SK-N-SH treated with all-trans-retinoic acid at 6 μM for 48 hours (cell line): ENCODE measurements at regions not wholly inside any gene's neighbourhood (a gene's known extent, or its start where the extent isn't known, plus 50 kb on each side); places are given as distances from the start of the nearest gene placed in this dataset.

Source experiments
- ATAC-seq: fragments of 200-7000 bp; cut with Tn5 transposase; 3 replicates; pipeline ENCODE4 v1.9.1; 2020; ENCODE audit warnings: mild to moderate bottlenecking, moderate library complexity
- ARNTL ChIP-seq: fragments of 450-650 bp; formaldehyde crosslinking; IDR thresholded peaks from 2 replicates; pipeline ENCODE4 v1.5.0; 2020; ENCODE audit warnings: low read depth, mild to moderate bottlenecking, moderate library complexity, borderline replicate concordance
- BACH2 ChIP-seq: fragments of 250-450 bp; sonication (Bioruptor Pico); IDR thresholded peaks from 2 replicates; pipeline ENCODE4 v1.9.0; 2021; ENCODE audit warnings: mild to moderate bottlenecking, borderline replicate concordance
- ESRRG ChIP-seq: fragments of 250-450 bp; sonication (Bioruptor Pico); IDR thresholded peaks from 2 replicates; pipeline ENCODE4 v1.6.1; 2021; ENCODE audit warnings: mild to moderate bottlenecking
- GLIS3 ChIP-seq: fragments of 250-450 bp; sonication (Bioruptor Pico); IDR thresholded peaks from 2 replicates; pipeline ENCODE4 v1.5.0; 2020; ENCODE audit warnings: mild to moderate bottlenecking, moderate library complexity
- ISL1 ChIP-seq: fragments of 250-450 bp; sonication (Bioruptor Pico); IDR thresholded peaks from 2 replicates; pipeline ENCODE4 v2.1.2; 2022; ENCODE audit warnings: mild to moderate bottlenecking, moderate library complexity
- OSR1 ChIP-seq: fragments of 250-450 bp; sonication (Bioruptor Pico); IDR thresholded peaks from 2 replicates; pipeline ENCODE4 v1.8.0; 2022; ENCODE audit warnings: moderate library complexity, mild to moderate bottlenecking, inconsistent platforms
- PPARA ChIP-seq: fragments of 250-450 bp; sonication (Bioruptor Pico); IDR thresholded peaks from 2 replicates; pipeline ENCODE4 v1.5.0; 2020; ENCODE audit warnings: mild to moderate bottlenecking, borderline replicate concordance
- RARB ChIP-seq: fragments of 250-450 bp; sonication (Bioruptor Pico); IDR thresholded peaks from 2 replicates; pipeline ENCODE4 v1.8.0; 2021; ENCODE audit warnings: mild to moderate bottlenecking, moderate library complexity
- SNAI2 ChIP-seq: fragments of 250-450 bp; sonication (Bioruptor Pico); IDR thresholded peaks from 2 replicates; pipeline ENCODE4 v1.5.0; 2020; ENCODE audit warnings: mild to moderate bottlenecking, moderate library complexity
- TCF4 ChIP-seq: fragments of 250-450 bp; sonication (Bioruptor Pico); IDR thresholded peaks from 2 replicates; pipeline ENCODE4 v1.8.0; 2021; ENCODE audit warnings: mild to moderate bottlenecking, moderate library complexity, borderline replicate concordance
- TOX ChIP-seq: fragments of 250-450 bp; sonication (Bioruptor Pico); IDR thresholded peaks from 2 replicates; pipeline ENCODE4 v1.8.0; 2021; ENCODE audit warnings: mild to moderate bottlenecking, moderate library complexity, borderline replicate concordance
- ZC3H10 ChIP-seq: fragments of 250-450 bp; sonication (Bioruptor Pico); IDR thresholded peaks from 2 replicates; pipeline ENCODE4 v1.5.1; 2021; ENCODE audit warnings: mild to moderate bottlenecking, moderate library complexity
- ZFP3 ChIP-seq: fragments of 250-450 bp; sonication (Bioruptor Pico); IDR thresholded peaks from 2 replicates; pipeline ENCODE4 v1.5.0; 2020; ENCODE audit warnings: mild to moderate bottlenecking, moderate library complexity
- ZFP30 ChIP-seq: fragments of 450-650 bp; formaldehyde crosslinking; IDR thresholded peaks from 2 replicates; pipeline ENCODE4 v1.5.0; 2022; ENCODE audit warnings: mild to moderate bottlenecking, moderate library complexity
- ZNF70 ChIP-seq: fragments of 450-650 bp; formaldehyde crosslinking; IDR thresholded peaks from 2 replicates; pipeline ENCODE4 v1.5.0; 2020; ENCODE audit warnings: mild to moderate bottlenecking, moderate library complexity
- ZNF8 ChIP-seq: fragments of 450-650 bp; formaldehyde crosslinking; IDR thresholded peaks from 2 replicates; pipeline ENCODE4 v1.5.0; 2020; ENCODE audit warnings: mild to moderate bottlenecking, moderate library complexity
- TF ChIP-seq, protein P1 (sequence below): fragments of 250-450 bp; sonication (Bioruptor Pico); IDR thresholded peaks from 2 replicates; pipeline ENCODE4 v1.5.1; 2020; ENCODE audit warnings: low read depth, mild to moderate bottlenecking, moderate library complexity
- TF ChIP-seq, protein P2 (sequence below): fragments of 250-450 bp; sonication (Bioruptor Pico); IDR thresholded peaks from 2 replicates; pipeline ENCODE4 v1.5.1; 2021; ENCODE audit warnings: mild to moderate bottlenecking, moderate library complexity
- TF ChIP-seq, protein P3 (sequence below): fragments of 250-450 bp; sonication (Bioruptor Pico); IDR thresholded peaks from 2 replicates; pipeline ENCODE4 v1.5.0; 2020; ENCODE audit warnings: mild to moderate bottlenecking, moderate library complexity
- TF ChIP-seq, protein P4 (sequence below): fragments of 250-450 bp; sonication (Bioruptor Pico); IDR thresholded peaks from 2 replicates; pipeline ENCODE4 v1.8.0; 2021; ENCODE audit warnings: low read depth, mild to moderate bottlenecking, moderate library complexity, borderline replicate concordance

DNA sequence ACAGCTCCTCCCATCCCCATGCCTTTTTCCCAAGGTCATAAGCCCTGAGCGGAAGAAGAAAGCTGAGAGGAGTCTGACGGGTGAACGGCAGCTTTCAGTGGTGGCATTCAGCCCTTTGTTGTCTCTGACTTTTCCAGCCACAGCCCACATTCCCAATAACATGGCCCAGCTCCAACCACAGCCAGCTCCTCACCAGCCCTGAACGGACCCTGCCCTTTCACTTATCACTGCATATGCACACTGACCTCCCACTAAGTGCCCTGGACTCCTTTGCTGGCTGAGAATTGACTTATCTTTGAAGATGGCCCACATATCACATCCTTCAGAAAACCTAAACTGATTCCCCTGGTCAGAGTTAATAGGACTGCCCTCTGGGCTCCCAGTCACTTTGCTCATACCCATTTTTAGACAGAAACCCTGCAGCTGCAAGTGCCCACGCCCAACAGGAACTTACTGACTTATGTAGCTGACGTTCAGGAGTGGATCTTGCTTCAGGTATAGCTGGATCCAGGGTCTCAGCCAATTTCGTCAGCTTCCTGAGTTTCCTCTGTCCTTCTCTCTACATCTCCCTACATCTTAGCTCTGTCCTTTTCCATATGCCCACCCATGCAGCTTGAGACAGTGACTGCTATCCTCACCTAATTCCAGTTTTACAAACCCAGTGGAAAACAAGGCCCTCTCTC, 348.5 kb upstream of the PROK2 start:
- no peak for ATAC-seq

DNA sequence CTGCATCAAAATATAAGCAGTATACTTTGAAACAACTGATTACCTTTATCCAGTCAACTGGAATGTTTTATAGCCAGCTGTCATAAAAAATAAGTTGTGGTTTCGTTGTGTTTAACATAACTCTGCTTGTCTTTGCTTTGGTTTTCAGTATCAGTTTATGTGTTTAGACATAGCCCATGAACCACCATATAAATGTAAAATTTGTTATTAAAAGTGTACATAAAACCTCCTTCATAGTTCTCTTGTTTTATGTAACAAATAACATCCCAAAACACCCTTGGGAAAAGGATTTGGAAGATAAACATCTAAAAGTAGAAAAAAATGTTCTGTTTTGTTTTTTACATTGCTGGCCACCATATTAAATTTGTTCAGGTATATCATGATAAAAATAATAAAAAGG, 347.0 kb upstream of the PROK2 start:
- ATAC-seq: no peak
- TF ChIP-seq ZFP30 (CRISPR knock-in tag) (no peak), BACH2 (CRISPR knock-in tag) (no peak), TOX (no peak), PPARA (CRISPR knock-in tag) (no peak), ESRRG (CRISPR knock-in tag) (no peak), ZNF70 (CRISPR knock-in tag) (no peak), SNAI2 (CRISPR knock-in tag) (no peak), ZFP3 (CRISPR knock-in tag) (no peak)
- TF ChIP-seq, protein P1, sequence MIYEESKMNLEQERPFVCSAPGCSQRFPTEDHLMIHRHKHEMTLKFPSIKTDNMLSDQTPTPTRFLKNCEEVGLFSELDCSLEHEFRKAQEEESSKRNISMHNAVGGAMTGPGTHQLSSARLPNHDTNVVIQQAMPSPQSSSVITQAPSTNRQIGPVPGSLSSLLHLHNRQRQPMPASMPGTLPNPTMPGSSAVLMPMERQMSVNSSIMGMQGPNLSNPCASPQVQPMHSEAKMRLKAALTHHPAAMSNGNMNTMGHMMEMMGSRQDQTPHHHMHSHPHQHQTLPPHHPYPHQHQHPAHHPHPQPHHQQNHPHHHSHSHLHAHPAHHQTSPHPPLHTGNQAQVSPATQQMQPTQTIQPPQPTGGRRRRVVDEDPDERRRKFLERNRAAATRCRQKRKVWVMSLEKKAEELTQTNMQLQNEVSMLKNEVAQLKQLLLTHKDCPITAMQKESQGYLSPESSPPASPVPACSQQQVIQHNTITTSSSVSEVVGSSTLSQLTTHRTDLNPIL (CRISPR knock-in tag): no peak

More for the DNA sequence above, 348.5 kb upstream of the PROK2 start:
- TF ChIP-seq ISL1 (no peak), ZFP30 (CRISPR knock-in tag) (no peak), ARNTL (CRISPR knock-in tag) (no peak)
- TF ChIP-seq, protein P2, sequence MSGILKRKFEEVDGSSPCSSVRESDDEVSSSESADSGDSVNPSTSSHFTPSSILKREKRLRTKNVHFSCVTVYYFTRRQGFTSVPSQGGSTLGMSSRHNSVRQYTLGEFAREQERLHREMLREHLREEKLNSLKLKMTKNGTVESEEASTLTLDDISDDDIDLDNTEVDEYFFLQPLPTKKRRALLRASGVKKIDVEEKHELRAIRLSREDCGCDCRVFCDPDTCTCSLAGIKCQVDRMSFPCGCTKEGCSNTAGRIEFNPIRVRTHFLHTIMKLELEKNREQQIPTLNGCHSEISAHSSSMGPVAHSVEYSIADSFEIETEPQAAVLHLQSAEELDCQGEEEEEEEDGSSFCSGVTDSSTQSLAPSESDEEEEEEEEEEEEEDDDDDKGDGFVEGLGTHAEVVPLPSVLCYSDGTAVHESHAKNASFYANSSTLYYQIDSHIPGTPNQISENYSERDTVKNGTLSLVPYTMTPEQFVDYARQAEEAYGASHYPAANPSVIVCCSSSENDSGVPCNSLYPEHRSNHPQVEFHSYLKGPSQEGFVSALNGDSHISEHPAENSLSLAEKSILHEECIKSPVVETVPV (CRISPR knock-in tag): no peak
- TF ChIP-seq, protein P3, sequence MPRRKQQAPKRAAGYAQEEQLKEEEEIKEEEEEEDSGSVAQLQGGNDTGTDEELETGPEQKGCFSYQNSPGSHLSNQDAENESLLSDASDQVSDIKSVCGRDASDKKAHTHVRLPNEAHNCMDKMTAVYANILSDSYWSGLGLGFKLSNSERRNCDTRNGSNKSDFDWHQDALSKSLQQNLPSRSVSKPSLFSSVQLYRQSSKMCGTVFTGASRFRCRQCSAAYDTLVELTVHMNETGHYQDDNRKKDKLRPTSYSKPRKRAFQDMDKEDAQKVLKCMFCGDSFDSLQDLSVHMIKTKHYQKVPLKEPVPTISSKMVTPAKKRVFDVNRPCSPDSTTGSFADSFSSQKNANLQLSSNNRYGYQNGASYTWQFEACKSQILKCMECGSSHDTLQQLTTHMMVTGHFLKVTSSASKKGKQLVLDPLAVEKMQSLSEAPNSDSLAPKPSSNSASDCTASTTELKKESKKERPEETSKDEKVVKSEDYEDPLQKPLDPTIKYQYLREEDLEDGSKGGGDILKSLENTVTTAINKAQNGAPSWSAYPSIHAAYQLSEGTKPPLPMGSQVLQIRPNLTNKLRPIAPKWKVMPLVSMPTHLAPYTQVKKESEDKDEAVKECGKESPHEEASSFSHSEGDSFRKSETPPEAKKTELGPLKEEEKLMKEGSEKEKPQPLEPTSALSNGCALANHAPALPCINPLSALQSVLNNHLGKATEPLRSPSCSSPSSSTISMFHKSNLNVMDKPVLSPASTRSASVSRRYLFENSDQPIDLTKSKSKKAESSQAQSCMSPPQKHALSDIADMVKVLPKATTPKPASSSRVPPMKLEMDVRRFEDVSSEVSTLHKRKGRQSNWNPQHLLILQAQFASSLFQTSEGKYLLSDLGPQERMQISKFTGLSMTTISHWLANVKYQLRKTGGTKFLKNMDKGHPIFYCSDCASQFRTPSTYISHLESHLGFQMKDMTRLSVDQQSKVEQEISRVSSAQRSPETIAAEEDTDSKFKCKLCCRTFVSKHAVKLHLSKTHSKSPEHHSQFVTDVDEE (CRISPR knock-in tag): no peak

DNA sequence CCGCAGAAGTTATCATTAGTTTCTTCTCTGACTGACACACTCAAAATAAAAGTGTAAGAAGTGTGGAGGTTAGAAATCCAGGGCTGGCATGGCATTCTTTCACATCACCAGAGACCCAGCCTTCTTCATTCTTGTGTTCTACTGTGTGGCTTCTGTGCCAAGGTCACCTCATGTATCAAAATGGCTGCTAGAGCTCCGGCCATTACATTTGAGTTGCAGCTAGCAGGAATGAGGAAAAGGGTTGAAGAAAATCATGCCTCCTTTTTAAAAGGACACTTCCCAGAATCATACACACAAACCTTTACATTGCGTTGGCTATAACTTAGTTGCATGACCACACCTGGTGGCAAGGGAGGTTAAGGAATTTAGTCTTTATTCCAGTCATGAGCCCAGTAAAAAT, 345.6 kb upstream of the PROK2 start:
- ATAC-seq: no peak
- TF ChIP-seq SNAI2 (CRISPR knock-in tag): no peak
- no peak for TF ChIP-seq BACH2 (CRISPR knock-in tag)
- TF ChIP-seq, all 23 proteins: peak for 0

DNA sequence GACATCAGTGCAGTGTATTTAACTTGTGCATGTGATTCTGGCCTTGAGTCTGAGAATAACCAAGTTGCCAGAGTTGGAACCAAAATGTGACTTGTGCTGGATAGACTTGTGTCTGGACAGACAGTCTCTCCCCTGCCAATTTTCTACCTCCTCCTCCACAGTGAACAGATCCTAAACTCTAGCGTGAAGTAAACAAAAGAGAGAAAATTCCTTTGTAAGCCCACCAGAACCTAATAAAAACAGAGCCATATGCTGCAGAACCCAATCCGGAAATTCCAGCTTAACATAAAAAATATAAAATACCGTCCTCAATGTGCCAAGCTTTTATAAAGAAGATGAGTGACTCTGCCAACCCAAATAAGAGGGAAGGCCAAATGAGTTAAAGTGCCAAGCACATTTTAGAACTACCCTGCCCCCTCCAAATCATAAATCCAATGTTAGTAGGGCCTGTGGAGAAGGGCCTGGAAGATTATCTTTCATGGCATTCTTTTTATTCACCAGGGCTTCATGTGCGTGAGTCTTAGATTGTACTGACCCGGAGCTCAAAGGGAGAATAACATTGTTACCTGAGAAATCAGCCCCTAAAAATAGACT, 344.6 kb upstream of the PROK2 start:
- TF ChIP-seq, protein P4, sequence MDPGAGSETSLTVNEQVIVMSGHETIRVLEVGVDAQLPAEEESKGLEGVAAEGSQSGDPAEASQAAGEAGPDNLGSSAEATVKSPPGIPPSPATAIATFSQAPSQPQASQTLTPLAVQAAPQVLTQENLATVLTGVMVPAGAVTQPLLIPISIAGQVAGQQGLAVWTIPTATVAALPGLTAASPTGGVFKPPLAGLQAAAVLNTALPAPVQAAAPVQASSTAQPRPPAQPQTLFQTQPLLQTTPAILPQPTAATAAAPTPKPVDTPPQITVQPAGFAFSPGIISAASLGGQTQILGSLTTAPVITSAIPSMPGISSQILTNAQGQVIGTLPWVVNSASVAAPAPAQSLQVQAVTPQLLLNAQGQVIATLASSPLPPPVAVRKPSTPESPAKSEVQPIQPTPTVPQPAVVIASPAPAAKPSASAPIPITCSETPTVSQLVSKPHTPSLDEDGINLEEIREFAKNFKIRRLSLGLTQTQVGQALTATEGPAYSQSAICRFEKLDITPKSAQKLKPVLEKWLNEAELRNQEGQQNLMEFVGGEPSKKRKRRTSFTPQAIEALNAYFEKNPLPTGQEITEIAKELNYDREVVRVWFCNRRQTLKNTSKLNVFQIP: no peak
- no peak for TF ChIP-seq ZNF8
- no peak for TF ChIP-seq BACH2 (CRISPR knock-in tag)
- TF ChIP-seq ZC3H10 (CRISPR knock-in tag): no peak
- TF ChIP-seq ISL1: no peak
- TF ChIP-seq PPARA (CRISPR knock-in tag): no peak
- no peak for TF ChIP-seq ZNF70 (CRISPR knock-in tag)
- no peak for TF ChIP-seq OSR1 (CRISPR knock-in tag)
- TF ChIP-seq, protein P2 (CRISPR knock-in tag): no peak
- TF ChIP-seq ZFP3 (CRISPR knock-in tag): no peak
- TF ChIP-seq, protein P1 (CRISPR knock-in tag): no peak
- no peak for TF ChIP-seq SNAI2 (CRISPR knock-in tag)
- no peak for TF ChIP-seq RARB
- TF ChIP-seq GLIS3 (CRISPR knock-in tag): no peak
- TF ChIP-seq ARNTL (CRISPR knock-in tag): no peak
- no peak for TF ChIP-seq ESRRG (CRISPR knock-in tag)
- TF ChIP-seq, protein P3 (CRISPR knock-in tag): no peak
- no peak for TF ChIP-seq TCF4 (CRISPR knock-in tag)
- no peak for TF ChIP-seq ZFP30 (CRISPR knock-in tag)
- ATAC-seq: no peak
